Keratinocyte (primary cell): ENCODE measurements at regions not wholly inside any gene's neighbourhood (a gene's known extent, or its start where the extent isn't known, plus 50 kb on each side); places are given as distances from the start of the nearest gene placed in this dataset.

Source experiments
- DNase-seq: peaks from one replicate; pipeline ENCODE4 v3.0.0-alpha.2; 2011; ENCODE audit warnings: low read depth, missing footprints, low spot score
- FAIRE-seq: peaks from 2 replicates; lab custom pipeline; 2011; peaks lifted over from hg19 to GRCh38; lab: Jason Lieb, UNC
- H2AFZ ChIP-seq: 2 replicates; pipeline ENCODE4 v1.6.0; 2012; ENCODE audit warnings: low read length, control low read depth, inconsistent platforms; ENCODE audit not compliant: control insufficient read depth
- H3K27ac ChIP-seq: 2 replicates; pipeline ENCODE4 v1.5.1; 2011; ENCODE audit warnings: low read length; ENCODE audit not compliant: control insufficient read depth, insufficient read depth
- H3K27me3 ChIP-seq: 3 replicates; pipeline ENCODE4 v1.6.0; 2011; ENCODE audit warnings: low read length; ENCODE audit not compliant: control insufficient read depth, insufficient read depth; ENCODE audit errors: extremely low read depth
- H3K36me3 ChIP-seq, 2 experiments: 2 replicates in 1 of 2; 3 replicates in 1 of 2; pipeline ENCODE4 v1.5.1; 2011; ENCODE audit warnings: low read length in 2 of 2, mild to moderate bottlenecking in 1 of 2; ENCODE audit not compliant: control insufficient read depth in 2 of 2, insufficient read depth in 2 of 2; ENCODE audit errors: extremely low read depth in 1 of 2
- H3K4me1 ChIP-seq: 3 replicates; pipeline ENCODE4 v1.5.1; 2011; ENCODE audit warnings: low read length; ENCODE audit not compliant: control insufficient read depth, insufficient read depth; ENCODE audit errors: extremely low read depth
- H3K4me2 ChIP-seq: 3 replicates; pipeline ENCODE4 v1.6.0; 2011; ENCODE audit warnings: low read depth, low read length; ENCODE audit not compliant: control insufficient read depth, insufficient read depth; ENCODE audit errors: extremely low read depth
- H3K4me3 ChIP-seq, 3 experiments: fragments of 200-600 bp in 1 of 3; sonication (generic) in 1 of 3; 2 replicates in 2 of 3; 3 replicates in 1 of 3; pipeline ENCODE4 v1.5.1; 2011 to 2016; ENCODE audit warnings: low read length in 3 of 3, mild to moderate bottlenecking in 3 of 3, control low read depth in 2 of 3, inconsistent platforms in 1 of 3, low read depth in 1 of 3, mixed read lengths in 1 of 3, mixed run types in 1 of 3, moderate library complexity in 1 of 3; ENCODE audit not compliant: control insufficient read depth in 2 of 3, insufficient read depth in 2 of 3; ENCODE audit errors: extremely low read depth in 1 of 3
- H3K79me2 ChIP-seq: 2 replicates; pipeline ENCODE4 v1.6.0; 2012; ENCODE audit warnings: low read length; ENCODE audit not compliant: control insufficient read depth, insufficient read depth
- H3K9ac ChIP-seq: 3 replicates; pipeline ENCODE4 v1.6.0; 2011; ENCODE audit warnings: low read length; ENCODE audit not compliant: control insufficient read depth, insufficient read depth; ENCODE audit errors: extremely low read depth
- H3K9me1 ChIP-seq: 3 replicates; pipeline ENCODE4 v1.6.0; 2011; ENCODE audit warnings: low read length; ENCODE audit not compliant: control insufficient read depth, insufficient read depth; ENCODE audit errors: extremely low read depth
- H3K9me3 ChIP-seq: 2 replicates; pipeline ENCODE4 v1.5.1; 2012; ENCODE audit warnings: low read depth, low read length; ENCODE audit not compliant: control insufficient read depth
- H4K20me1 ChIP-seq: 3 replicates; pipeline ENCODE4 v1.6.0; 2011; ENCODE audit warnings: low read length; ENCODE audit not compliant: control insufficient read depth, insufficient read depth; ENCODE audit errors: extremely low read depth
- CTCF ChIP-seq, 3 experiments: IDR thresholded peaks in 1 of 3; conservative IDR thresholded peaks in 1 of 3; optimal IDR thresholded peaks in 1 of 3; 2 replicates in 2 of 3; 3 replicates in 1 of 3; pipeline versions ENCODE3 to v1.5.1; 2011; ENCODE audit warnings: low read length in 3 of 3, mild to moderate bottlenecking in 3 of 3, moderate library complexity in 2 of 3, control low read depth in 1 of 3, inconsistent platforms in 1 of 3; ENCODE audit not compliant: insufficient read depth in 2 of 3; ENCODE audit errors: extremely low read depth in 1 of 3
- EZH2 ChIP-seq: IDR thresholded peaks from one replicate; pipeline ENCODE4 v1.6.1; 2012; ENCODE audit warnings: inconsistent platforms, mild to moderate bottlenecking, low read length, moderate library complexity
- dilution Hi-C: fragments of 300-500 bp; cut with MboI; formaldehyde crosslinking; loops from one replicate; pipeline ENCODE4 v1.7.0; 2020; ENCODE audit warnings: low sequenced_read_pairs; ENCODE audit not compliant: extremely low pct_ligation_motif_present

GRCh38 chr10:36303896-36304295, 661.8 kb upstream of the FZD8 start:
- H3K27ac ChIP-seq, result no peak overlapping the region
- no peaks in the 10 kb centered on the region for H3K36me3 ChIP-seq
- H3K27me3 ChIP-seq, result no peaks in the 10 kb centered on the region
- no peak overlapping the region for H3K9ac ChIP-seq
- no peaks in the 10 kb centered on the region for H4K20me1 ChIP-seq
- no peaks in the 10 kb centered on the region for H3K9me3 ChIP-seq
- no peaks in the 10 kb centered on the region for H3K9me1 ChIP-seq
- H3K4me1 ChIP-seq, result peaks cover 6% of the 10 kb centered on the region
- FAIRE-seq (peak; percentile 58), DNase-seq (no peak)
- H3K4me3 ChIP-seq, result no peak overlapping the region
- H3K79me2 ChIP-seq, result no peaks in the 10 kb centered on the region
- peak overlapping the region; percentile 5 for H3K4me2 ChIP-seq
- dilution Hi-C loops, result no loop called here
- peak overlapping the region; percentile 65 for H2AFZ ChIP-seq
- TF ChIP-seq CTCF (optimal IDR thresholded peaks at IDR 0.05 in 1 of 3, IDR thresholded peaks at IDR 0.05 in 1 of 3, conservative IDR thresholded peaks at IDR 0.05 in 1 of 3; ENCODE audit: extremely low read depth in 1 of 3, insufficient read depth in 2 of 3, low read length in 3 of 3) (no peak), EZH2 (no peak)

GRCh38 chr10:36302086-36302485, 660.0 kb upstream of the FZD8 start:
- H3K27ac ChIP-seq, result no peak overlapping the region
- DNase-seq (no peak), FAIRE-seq (no peak)
- H3K9me1 ChIP-seq, result no peaks in the 10 kb centered on the region
- no peaks in the 10 kb centered on the region for H3K9me3 ChIP-seq
- H3K4me2 ChIP-seq, result no peak overlapping the region
- TF ChIP-seq EZH2 (no peak), CTCF (optimal IDR thresholded peaks at IDR 0.05 in 1 of 3, IDR thresholded peaks at IDR 0.05 in 1 of 3, conservative IDR thresholded peaks at IDR 0.05 in 1 of 3; ENCODE audit: extremely low read depth in 1 of 3, insufficient read depth in 2 of 3, low read length in 3 of 3) (no peak)
- H3K9ac ChIP-seq, result no peak overlapping the region
- H3K27me3 ChIP-seq, result no peaks in the 10 kb centered on the region
- H3K79me2 ChIP-seq, result no peaks in the 10 kb centered on the region
- no peak overlapping the region for H3K4me3 ChIP-seq
- H3K36me3 ChIP-seq, result no peaks in the 10 kb centered on the region
- dilution Hi-C loops, result no loop called here
- no peaks in the 10 kb centered on the region for H4K20me1 ChIP-seq
- H3K4me1 ChIP-seq, result peaks cover 6% of the 10 kb centered on the region
- no peak overlapping the region for H2AFZ ChIP-seq
